RPMI7951 (cell line): ENCODE measurements at regions not wholly inside any gene's neighbourhood (a gene's known extent, or its start where the extent isn't known, plus 50 kb on each side); places are given as distances from the start of the nearest gene placed in this dataset.

Experiments used
- DNase-seq: peaks from one replicate; pipeline ENCODE4 v3.0.0-alpha.2; 2012; ENCODE audit warnings: low read depth

- DNase-seq, result no peak
Observed at GRCh38 chr1:81577004-81577697, 223.6 kb upstream of the ADGRL2 start.

GRCh38 chr1:81574408-81574807, 226.3 kb upstream of the ADGRL2 start:
- DNase-seq, result no peak

DNA sequence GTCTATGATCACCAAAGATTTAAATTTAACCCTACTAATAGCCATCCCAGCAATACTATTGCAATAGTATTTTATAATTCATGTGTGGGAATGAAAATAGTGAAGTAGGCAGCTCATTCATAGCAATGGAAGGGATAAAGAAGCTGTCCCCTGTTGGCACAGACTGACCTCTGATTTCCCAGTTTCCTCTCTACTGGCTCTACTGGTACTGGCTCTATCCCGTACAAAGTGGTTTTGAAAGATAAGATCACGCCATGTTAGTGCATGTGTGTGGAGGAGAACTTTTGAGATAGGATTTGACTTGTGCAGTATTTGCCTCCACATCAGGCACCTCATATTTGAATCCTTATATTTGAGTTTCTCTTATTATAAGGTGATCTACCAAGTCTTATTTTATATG, 227.3 kb upstream of the ADGRL2 start:
- no peak for DNase-seq

- DNase-seq, result no peak
Observed at GRCh38 chr1:81571946-81572345, 228.8 kb upstream of the ADGRL2 start.

DNA sequence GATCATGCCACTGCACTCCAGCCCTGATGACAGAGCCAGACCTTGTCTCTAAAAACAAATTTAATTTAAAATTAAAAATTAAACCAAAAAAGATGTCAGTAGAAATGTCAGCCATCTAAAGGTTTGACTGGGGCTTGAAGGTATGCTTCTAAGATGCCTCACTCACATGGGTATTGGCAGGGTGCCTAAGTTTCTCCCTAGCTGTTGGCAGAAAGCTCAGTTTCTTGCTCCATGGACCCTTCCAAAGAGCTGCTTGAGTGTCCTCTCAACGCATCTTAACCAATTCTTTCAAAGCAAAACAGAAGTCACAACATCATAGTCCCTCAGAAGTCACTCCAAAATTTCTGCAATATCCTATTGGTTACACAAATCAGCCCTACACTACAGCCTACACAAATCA, 231.0 kb upstream of the ADGRL2 start:
- DNase-seq, result no peak

- DNase-seq, result no peak
Observed at GRCh38 chr1:81563632-81564031, 237.1 kb upstream of the ADGRL2 start.

- DNase-seq, result no peak
Observed at GRCh38 chr1:81562934-81563333, 237.8 kb upstream of the ADGRL2 start.

DNA sequence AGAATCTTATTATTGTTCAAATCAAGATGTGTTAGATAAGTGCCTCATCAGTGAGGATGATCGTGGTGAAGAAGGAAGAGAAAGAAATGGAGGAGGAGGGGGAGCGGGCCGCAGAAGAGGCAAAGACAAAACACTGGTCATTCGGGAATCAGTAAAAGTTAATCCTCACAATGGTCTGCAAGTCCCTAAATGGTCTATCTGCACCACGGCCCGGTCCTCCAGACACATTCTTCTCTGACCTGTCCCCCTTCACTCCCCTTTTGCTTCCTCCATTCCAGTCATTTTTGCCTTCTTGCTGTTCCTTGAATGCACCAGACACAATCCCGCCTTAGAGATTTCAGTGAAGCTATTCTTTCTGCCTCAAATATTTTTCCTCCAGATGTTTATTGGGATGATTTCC, 240.1 kb upstream of the ADGRL2 start:
- DNase-seq, result no peak

GRCh38 chr1:81559662-81560350, 240.9 kb upstream of the ADGRL2 start:
- DNase-seq, result no peak

- no peak for DNase-seq
Observed at GRCh38 chr1:81558291-81559076, 242.2 kb upstream of the ADGRL2 start.

DNA sequence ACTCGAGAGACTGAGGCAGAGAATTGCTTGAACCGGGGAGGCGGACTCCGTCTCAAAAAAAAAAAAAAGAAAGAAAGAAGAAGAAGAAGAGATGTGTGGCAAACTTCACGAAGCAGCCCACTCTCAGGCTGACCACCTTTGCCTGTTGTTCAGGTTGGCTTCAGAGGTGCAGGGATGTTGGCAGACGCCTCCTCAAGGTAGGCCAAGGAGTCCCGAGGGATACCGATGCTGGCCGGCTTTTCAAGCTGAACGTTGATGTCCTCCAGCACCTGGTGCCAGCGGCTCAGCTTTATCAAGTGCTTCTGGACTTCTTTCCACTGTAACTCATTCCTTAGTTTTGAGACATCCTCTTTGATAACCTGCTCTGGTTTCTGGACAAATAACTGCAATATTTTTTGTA, 243.8 kb upstream of the ADGRL2 start:
- no peak for DNase-seq

DNA sequence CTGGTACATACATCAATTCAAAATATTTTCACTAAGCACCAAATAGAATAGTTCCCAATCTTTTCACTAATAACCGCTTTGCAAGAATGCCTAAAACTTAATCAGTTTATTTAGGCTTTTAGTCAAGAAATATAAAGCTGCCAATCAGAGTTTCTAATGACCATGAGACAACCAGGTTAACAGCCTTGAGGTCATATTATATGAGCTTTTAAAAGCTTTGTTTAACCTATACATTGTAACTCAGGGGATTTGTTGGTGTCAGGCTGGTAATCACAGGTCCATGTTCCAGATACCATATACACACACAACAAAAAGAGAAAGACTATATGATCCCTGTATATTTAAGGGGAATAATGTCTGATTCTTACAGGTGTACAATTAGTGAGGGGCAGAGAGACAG, 246.2 kb upstream of the ADGRL2 start:
- no peak for DNase-seq

DNA sequence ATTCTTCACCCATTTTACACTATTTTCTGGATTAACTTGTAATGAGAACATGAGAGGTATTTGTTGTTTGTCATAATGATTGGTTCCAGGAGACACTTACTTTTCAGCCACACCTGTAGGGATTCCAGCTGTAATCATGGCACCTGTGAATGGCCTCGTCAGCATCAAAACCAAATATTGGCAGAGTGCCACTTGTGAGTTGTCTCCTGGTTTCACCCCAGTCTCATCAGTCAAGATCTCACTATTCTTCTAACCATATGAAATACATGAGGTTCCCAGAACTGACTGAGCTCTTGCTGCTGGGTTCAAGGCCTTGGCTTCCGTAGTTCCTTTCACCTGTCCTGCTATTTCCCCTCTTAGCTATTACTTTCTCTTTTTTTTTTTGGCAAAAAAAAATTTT, 246.6 kb upstream of the ADGRL2 start:
- no peak for DNase-seq

GRCh38 chr1:81553503-81553902, 247.2 kb upstream of the ADGRL2 start:
- no peak for DNase-seq

DNA sequence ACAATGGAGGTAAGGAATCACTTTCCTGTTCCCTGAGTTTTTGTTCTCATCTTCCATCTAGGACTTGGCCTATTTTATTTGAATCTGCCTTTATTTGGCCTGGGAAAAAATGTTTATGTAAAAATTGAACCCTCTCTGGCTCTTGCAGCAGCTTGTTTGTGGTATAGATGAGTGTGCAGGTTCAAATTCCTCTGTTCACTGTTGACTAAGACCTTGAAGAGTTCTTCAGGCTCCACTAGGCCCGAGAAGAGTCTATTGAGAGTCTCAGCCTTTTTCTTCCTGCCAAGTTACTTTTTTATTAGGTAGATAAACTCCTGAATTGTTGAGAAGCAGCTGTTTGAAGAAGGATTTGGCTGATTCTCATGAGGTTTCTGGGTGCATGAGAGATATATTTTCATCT, 248.8 kb upstream of the ADGRL2 start:
- DNase-seq, result no peak

GRCh38 chr1:81550753-81551152, 250.0 kb upstream of the ADGRL2 start:
- DNase-seq, result no peak

DNA sequence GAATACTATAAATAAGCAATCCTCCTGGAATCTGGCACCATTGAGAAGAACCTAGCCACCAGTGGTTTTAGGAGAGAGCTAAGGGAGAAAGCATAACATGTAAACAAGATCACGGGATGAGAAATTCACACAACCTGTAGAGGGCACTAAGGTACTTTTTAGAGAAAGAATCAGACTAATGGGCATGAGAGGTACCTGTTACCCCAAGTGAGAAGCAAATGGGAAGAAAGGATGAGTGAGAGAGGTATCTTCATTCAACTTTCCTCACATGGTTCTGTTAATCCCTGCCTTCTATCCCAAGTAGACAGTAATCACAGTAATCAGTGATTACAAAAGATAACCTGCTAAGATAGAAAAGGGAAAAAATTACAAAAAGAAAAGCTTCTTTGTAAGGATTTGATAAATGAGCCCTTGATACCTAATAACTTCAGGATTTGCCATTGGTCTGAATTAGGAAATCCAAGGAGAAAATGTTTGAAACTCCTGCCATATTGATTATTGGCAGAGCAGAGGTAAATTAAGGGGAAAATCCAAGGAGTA, 251.1 kb upstream of the ADGRL2 start:
- no peak for DNase-seq

GRCh38 chr1:81548918-81549587, 251.7 kb upstream of the ADGRL2 start:
- no peak for DNase-seq

GRCh38 chr1:81547912-81548303, 252.8 kb upstream of the ADGRL2 start:
- no peak for DNase-seq

GRCh38 chr1:81547261-81547911, 253.3 kb upstream of the ADGRL2 start:
- no peak for DNase-seq

GRCh38 chr1:81545734-81546133, 255.0 kb upstream of the ADGRL2 start:
- no peak for DNase-seq

- DNase-seq, result no peak
Observed at GRCh38 chr1:81543764-81544163, 257.0 kb upstream of the ADGRL2 start.
